Mucosa of descending colon (tissue), 3 donors: ENCODE measurements at regions not wholly inside any gene's neighbourhood (a gene's known extent, or its start where the extent isn't known, plus 50 kb on each side); places are given as distances from the start of the nearest gene placed in this dataset.

Experiments used
- ATAC-seq: fragments of 200-7000 bp; cut with Tn5 transposase; one replicate; pipeline ENCODE4 v1.9.1; 2020; ENCODE audit warnings: mild to moderate bottlenecking, moderate library complexity
- DNase-seq, 3 donors: peaks; one replicate each; pipeline ENCODE4 v3.0.0-alpha.2; 2020
- H3K36me3 ChIP-seq: fragments of 200-600 bp; one replicate; pipeline ENCODE4 v1.8.0; 2021; ENCODE audit warnings: low read depth, mild to moderate bottlenecking
- H3K4me1 ChIP-seq: fragments of 200-600 bp; one replicate; pipeline ENCODE4 v1.8.0; 2021; ENCODE audit warnings: low read depth, mild to moderate bottlenecking
- H3K4me3 ChIP-seq: fragments of 200-600 bp; one replicate; pipeline ENCODE4 v1.8.0; 2021; ENCODE audit warnings: mild to moderate bottlenecking
- H3K9me3 ChIP-seq: fragments of 200-600 bp; one replicate; pipeline ENCODE4 v1.8.0; 2021; ENCODE audit warnings: mild to moderate bottlenecking
- CTCF ChIP-seq: fragments of 200-600 bp; IDR thresholded peaks from one replicate; pipeline ENCODE4 v1.8.0; 2022; ENCODE audit warnings: antibody characterized with exemption, mild to moderate bottlenecking
- intact Hi-C, 2 donors: fragments of 100-400 bp; cut with DNase I in 1 of 2; cut with micrococcal nuclease in 1 of 2; formaldehyde crosslinking; loops; one replicate each; pipeline versions ENCODE4 v1.11.0 to v1.11.1; 2022; cut with DNase I, micrococcal nuclease
- donor health status: DM: no; HTN: no; CAD: no; lungs with moderate emphysema.
- donor health status: DM: no; HTN: no; CAD: no.
- donor health status: DM: no; HTN: yes; CAD: no.

- ATAC-seq: no peak
- no peak for DNase-seq
- TF ChIP-seq CTCF: no peak
- H3K4me1 ChIP-seq: peaks cover 7% of the 10 kb centered on the region
- intact Hi-C loops: no loop called here
- H3K36me3 ChIP-seq: no peaks in the 10 kb centered on the region
- H3K9me3 ChIP-seq: no peaks in the 10 kb centered on the region
- no peak overlapping the region for H3K4me3 ChIP-seq
Measured at GRCh38 chr10:78968300-78968942, 100.3 kb upstream of the ZMIZ1 start.

GRCh38 chr10:78968943-78969342 lies 99.8 kb upstream of the ZMIZ1 start:
- H3K36me3 ChIP-seq: no peaks in the 10 kb centered on the region
- H3K4me3 ChIP-seq: no peak overlapping the region
- ATAC-seq: no peak
- no peak for TF ChIP-seq CTCF
- no peak for DNase-seq
- H3K4me1 ChIP-seq: peaks cover 7% of the 10 kb centered on the region
- intact Hi-C loops: no loop called here
- H3K9me3 ChIP-seq: no peaks in the 10 kb centered on the region

- intact Hi-C loops: loop anchor here (10.0 kb wide), 1 partner anchor 95 kb away; the partner anchor contains the start of gene ZMIZ1 (in 2 of the 2)
- ATAC-seq (no peak), DNase-seq (no peak)
- no peak for TF ChIP-seq CTCF
- H3K36me3 ChIP-seq: no peaks in the 10 kb centered on the region
- H3K4me3 ChIP-seq: no peak overlapping the region
- H3K9me3 ChIP-seq: no peaks in the 10 kb centered on the region
- peaks cover 13% of the 10 kb centered on the region for H3K4me1 ChIP-seq
Measured at GRCh38 chr10:78969719-78970118, 99.0 kb upstream of the ZMIZ1 start.

GRCh38 chr10:78970261-78970660 lies 98.5 kb upstream of the ZMIZ1 start:
- intact Hi-C loops: loop anchor here (10.0 kb wide), 1 partner anchor 95 kb away; the partner anchor contains the start of gene ZMIZ1 (in 2 of the 2)

GRCh38 chr10:78971094-78971682 lies 97.6 kb upstream of the ZMIZ1 start:
- peaks cover 14% of the 10 kb centered on the region for H3K4me1 ChIP-seq
- H3K9me3 ChIP-seq: no peaks in the 10 kb centered on the region
- no peak for ATAC-seq
- no peak overlapping the region for H3K4me3 ChIP-seq
- TF ChIP-seq CTCF: no peak
- no peaks in the 10 kb centered on the region for H3K36me3 ChIP-seq
- DNase-seq: no peak
- intact Hi-C loops: loop anchor here (10.0 kb wide), 1 partner anchor 94 kb away; the partner anchor contains the start of gene ZMIZ1 (in 2 of the 2)

More at GRCh38 chr10:78970261-78970660, 98.5 kb upstream of the ZMIZ1 start:
- Histone ChIP-seq H3K4me1 (peaks cover 14% of the 10 kb centered on the region), H3K9me3 (no peaks in the 10 kb centered on the region), H3K36me3 (no peaks in the 10 kb centered on the region), H3K4me3 (no peak overlapping the region)
- TF ChIP-seq CTCF: no peak
- ATAC-seq: no peak
- no peak for DNase-seq
